ENCODE measurements at regions not wholly inside any gene's neighbourhood (a gene's known extent, or its start where the extent isn't known, plus 50 kb on each side); places are given as distances from the start of the nearest gene placed in this dataset.
"Not testable (repeated sequence)": the region's sequence is repeated elsewhere in the genome, so short reads cannot be mapped to it uniquely, and the experiment has no call there.

- DNase-seq (ENCODE audit: low read depth, low spot score) = no peak
- in situ Hi-C loops (cut with HindIII; ENCODE audit: low sequenced_read_pairs) = no loop called here
- TF ChIP-seq CTCF (IDR thresholded peaks at IDR 0.05; ENCODE audit: low read depth, low read length) = no peak
- no peak overlapping the region for H3K4me3 ChIP-seq (ENCODE audit: low read depth, low read length)
Measured at GRCh38 chr5:101663543-101663942, 632.5 kb downstream of the SLCO4C1 start.

GRCh38 chr5:101662263-101662662 lies 633.8 kb downstream of the SLCO4C1 start:
- DNase-seq (ENCODE audit: low read depth, low spot score) = no peak
- H3K4me3 ChIP-seq (ENCODE audit: low read depth, low read length) = no peak overlapping the region
- in situ Hi-C loops (cut with HindIII; ENCODE audit: low sequenced_read_pairs) = no loop called here
- no peak for TF ChIP-seq CTCF (IDR thresholded peaks at IDR 0.05; ENCODE audit: low read depth, low read length)

GRCh38 chr5:101658433-101658832 lies 637.7 kb downstream of the SLCO4C1 start:
- in situ Hi-C loops (cut with HindIII; ENCODE audit: low sequenced_read_pairs) = no loop called here
- TF ChIP-seq CTCF (IDR thresholded peaks at IDR 0.05; ENCODE audit: low read depth, low read length) = no peak
- H3K4me3 ChIP-seq (ENCODE audit: low read depth, low read length) = no peak overlapping the region
- no peak for DNase-seq (ENCODE audit: low read depth, low spot score)

GRCh38 chr5:101653996-101654395 lies 642.1 kb downstream of the SLCO4C1 start:
- DNase-seq (ENCODE audit: low read depth, low spot score) = no peak
- no peak for TF ChIP-seq CTCF (IDR thresholded peaks at IDR 0.05; ENCODE audit: low read depth, low read length)
- in situ Hi-C loops (cut with HindIII; ENCODE audit: low sequenced_read_pairs) = no loop called here
- no peak overlapping the region for H3K4me3 ChIP-seq (ENCODE audit: low read depth, low read length)

GRCh38 chr5:101647861-101648260 lies 648.2 kb downstream of the SLCO4C1 start:
- in situ Hi-C loops (cut with HindIII; ENCODE audit: low sequenced_read_pairs) = no loop called here
- H3K4me3 ChIP-seq (ENCODE audit: low read depth, low read length) = no peak overlapping the region
- no peak for DNase-seq (ENCODE audit: low read depth, low spot score)
- no peak for TF ChIP-seq CTCF (IDR thresholded peaks at IDR 0.05; ENCODE audit: low read depth, low read length)

- no peak overlapping the region for H3K4me3 ChIP-seq (ENCODE audit: low read depth, low read length)
- TF ChIP-seq CTCF (IDR thresholded peaks at IDR 0.05; ENCODE audit: low read depth, low read length) = no peak
- in situ Hi-C loops (cut with HindIII; ENCODE audit: low sequenced_read_pairs) = no loop called here
- DNase-seq (ENCODE audit: low read depth, low spot score) = no peak
Measured at GRCh38 chr5:101643794-101644193, 652.3 kb downstream of the SLCO4C1 start.

GRCh38 chr5:101637599-101637998 lies 658.5 kb downstream of the SLCO4C1 start:
- in situ Hi-C loops (cut with HindIII; ENCODE audit: low sequenced_read_pairs) = no loop called here
- no peak overlapping the region for H3K4me3 ChIP-seq (ENCODE audit: low read depth, low read length)
- TF ChIP-seq CTCF (IDR thresholded peaks at IDR 0.05; ENCODE audit: low read depth, low read length) = no peak
- no peak for DNase-seq (ENCODE audit: low read depth, low spot score)

- DNase-seq (ENCODE audit: low read depth, low spot score); H3K4me3 ChIP-seq (ENCODE audit: low read depth, low read length); in situ Hi-C loops (cut with HindIII; ENCODE audit: low sequenced_read_pairs): not testable (repeated sequence)
Measured at GRCh38 chr5:101627770-101628169, 668.3 kb downstream of the SLCO4C1 start.

All from astrocyte of the spinal cord (primary cell).